ENCODE measurements at regions not wholly inside any gene's neighbourhood (a gene's known extent, or its start where the extent isn't known, plus 50 kb on each side); places are given as distances from the start of the nearest gene placed in this dataset.

- DNase-seq (ENCODE audit: low read depth), result no peak
Observed at GRCh38 chr5:54769746-54770145, 215.6 kb downstream of the ESM1 start.

- DNase-seq (ENCODE audit: low read depth), result no peak
Observed at GRCh38 chr5:54769072-54769471, 216.3 kb downstream of the ESM1 start.

GRCh38 chr5:54766748-54767147 is 218.6 kb downstream of the ESM1 start:
- DNase-seq (ENCODE audit: low read depth), result no peak

GRCh38 chr5:54765165-54766028 is 220.0 kb downstream of the ESM1 start:
- no peak for DNase-seq (ENCODE audit: low read depth)

GRCh38 chr5:54764102-54765090 is 221.0 kb downstream of the ESM1 start:
- DNase-seq (ENCODE audit: low read depth), result no peak

GRCh38 chr5:54761213-54761701 is 224.1 kb downstream of the ESM1 start:
- DNase-seq (ENCODE audit: low read depth), result no peak

- DNase-seq (ENCODE audit: low read depth), result no peak
Observed at GRCh38 chr5:54760182-54760935, 225.0 kb downstream of the ESM1 start.

- DNase-seq (ENCODE audit: low read depth), result no peak
Observed at GRCh38 chr5:54758038-54758437, 227.4 kb downstream of the ESM1 start.

GRCh38 chr5:54757541-54757940 is 227.9 kb downstream of the ESM1 start:
- no peak for DNase-seq (ENCODE audit: low read depth)

GRCh38 chr5:54756796-54757402 is 228.5 kb downstream of the ESM1 start:
- no peak for DNase-seq (ENCODE audit: low read depth)

GRCh38 chr5:54756301-54756700 is 229.1 kb downstream of the ESM1 start:
- no peak for DNase-seq (ENCODE audit: low read depth)

GRCh38 chr5:54754878-54755277 is 230.5 kb downstream of the ESM1 start:
- no peak for DNase-seq (ENCODE audit: low read depth)

GRCh38 chr5:54754420-54754819 is 231.0 kb downstream of the ESM1 start:
- DNase-seq (ENCODE audit: low read depth), result no peak

- DNase-seq (ENCODE audit: low read depth), result no peak
Observed at GRCh38 chr5:54753753-54754152, 231.6 kb downstream of the ESM1 start.

GRCh38 chr5:54753034-54753433 is 232.4 kb downstream of the ESM1 start:
- no peak for DNase-seq (ENCODE audit: low read depth)

- no peak for DNase-seq (ENCODE audit: low read depth)
Observed at GRCh38 chr5:54748527-54748926, 231.0 kb downstream of the SNX18 start.

- no peak for DNase-seq (ENCODE audit: low read depth)
Observed at GRCh38 chr5:54746777-54747398, 229.3 kb downstream of the SNX18 start.

GRCh38 chr5:54746346-54746745 is 228.8 kb downstream of the SNX18 start:
- no peak for DNase-seq (ENCODE audit: low read depth)

- DNase-seq (ENCODE audit: low read depth), result no peak
Observed at GRCh38 chr5:54745599-54745998, 228.0 kb downstream of the SNX18 start.

- peak; percentile 16 for DNase-seq (ENCODE audit: low read depth)
Observed at GRCh38 chr5:54743997-54744788, 226.6 kb downstream of the SNX18 start.
